ENCODE measurements at regions not wholly inside any gene's neighbourhood (a gene's known extent, or its start where the extent isn't known, plus 50 kb on each side); places are given as distances from the start of the nearest gene placed in this dataset.
"Not testable (repeated sequence)": the region's sequence is repeated elsewhere in the genome, so short reads cannot be mapped to it uniquely, and the experiment has no call there.

GRCh38 chr6:69450493-69450892 lies 346.3 kb downstream of the LMBRD1 start:
- H3K27ac ChIP-seq (ENCODE audit: insufficient read length, low read depth, low read length); H2BK5ac ChIP-seq (ENCODE audit: insufficient read length, low read length); H4K91ac ChIP-seq (ENCODE audit: insufficient read length, low read depth, low read length); H3K4ac ChIP-seq (ENCODE audit: low read depth, low read length); H3K4me2 ChIP-seq (ENCODE audit: insufficient read depth, insufficient read length, low read length); DNase-seq; H2BK20ac ChIP-seq (ENCODE audit: low read depth, low read length, poor library complexity, severe bottlenecking); H3K4me1 ChIP-seq (ENCODE audit: insufficient read depth, low read length); H3K23ac ChIP-seq (ENCODE audit: insufficient read length, low read depth, low read length); H4K20me1 ChIP-seq (ENCODE audit: control insufficient read depth, insufficient read depth, insufficient read length); H3K27me3 ChIP-seq (ENCODE audit: insufficient read depth, low read length); H3K9ac ChIP-seq (ENCODE audit: extremely low read depth, insufficient read length, low read length); H3K27me3 Mint-ChIP-seq (ENCODE audit: low read depth); H3K18ac ChIP-seq (ENCODE audit: insufficient read length, low read depth, low read length); H2BK120ac ChIP-seq (ENCODE audit: low read depth, low read length, poor library complexity, severe bottlenecking); H2BK12ac ChIP-seq (ENCODE audit: insufficient read length, low read depth, low read length); H2BK15ac ChIP-seq (ENCODE audit: low read depth, low read length); H3K79me2 ChIP-seq (ENCODE audit: insufficient read depth, low read length); H3K23me2 ChIP-seq (ENCODE audit: insufficient read length, low read depth, low read length, poor library complexity, severe bottlenecking); H3K56ac ChIP-seq (ENCODE audit: insufficient read length, low read depth, low read length); H3K4me3 Mint-ChIP-seq; H3K79me1 ChIP-seq (ENCODE audit: insufficient read depth, low read depth, low read length, poor library complexity, severe bottlenecking); H3K9me3 ChIP-seq (ENCODE audit: control insufficient read depth, low read depth, low read length); H4K5ac ChIP-seq (ENCODE audit: insufficient read length, low read depth, low read length); H3K14ac ChIP-seq (ENCODE audit: insufficient read depth, low read length); H2AFZ ChIP-seq (ENCODE audit: low read length); H4K8ac ChIP-seq (replicated peaks; ENCODE audit: insufficient read length, low read depth, low read length); H2AK5ac ChIP-seq (ENCODE audit: insufficient read length, low read length); H3T11ph ChIP-seq (ENCODE audit: low read length); H3K4me1 Mint-ChIP-seq: not testable (repeated sequence)
- H3K36me3 Mint-ChIP-seq (ENCODE audit: insufficient read depth in 1 of 3, low read depth in 3 of 3): peaks cover 3 to 20% (median 6%) of the 10 kb centered on the region in 3 experiments; a peak in 5 of 7 replicates
- H3K27ac Mint-ChIP-seq: 0 out of 7 replicates have a peak overlapping the region, but pooled peaks of 1 of the 3 experiments have one; percentile 18
- WGBS (ENCODE audit: extremely low coverage, insufficient read length, low lambda C conversion rate): no CpG with 5 or more reads among the region's 3 CpGs
- H3K9me3 Mint-ChIP-seq: peaks cover 10 to 20% of the 10 kb centered on the region in 2 experiments

Data from H9 (cell line).